Muscle layer of duodenum (tissue), 2 donors: ENCODE measurements at regions not wholly inside any gene's neighbourhood (a gene's known extent, or its start where the extent isn't known, plus 50 kb on each side); places are given as distances from the start of the nearest gene placed in this dataset.
"Not testable (repeated sequence)": the region's sequence is repeated elsewhere in the genome, so short reads cannot be mapped to it uniquely, and the experiment has no call there.

Experiments used
- H3K27ac ChIP-seq: one replicate; pipeline ENCODE4 v1.7.0; 2013; ENCODE audit warnings: mild to moderate bottlenecking, low read length
- H3K27me3 ChIP-seq: one replicate; pipeline ENCODE4 v1.7.0; 2013; ENCODE audit warnings: low read depth, mild to moderate bottlenecking, control low read depth, low read length
- H3K36me3 ChIP-seq, 2 donors: one replicate each; pipeline ENCODE4 v1.7.0; 2013; ENCODE audit warnings: low read length in 2 of 2, control low read depth in 1 of 2, mild to moderate bottlenecking in 1 of 2; ENCODE audit not compliant: insufficient read depth in 2 of 2, control insufficient read depth in 1 of 2
- H3K4me1 ChIP-seq, 2 donors: one replicate each; pipeline ENCODE4 v1.7.0; 2013; ENCODE audit warnings: low read length in 2 of 2, mild to moderate bottlenecking in 2 of 2, control low read depth in 1 of 2, moderate library complexity in 1 of 2; ENCODE audit not compliant: insufficient read depth in 2 of 2, control insufficient read depth in 1 of 2
- H3K4me3 ChIP-seq, 2 donors: one replicate each; pipeline ENCODE4 v1.7.0; 2013; ENCODE audit warnings: low read length in 2 of 2, low read depth in 1 of 2, mild to moderate bottlenecking in 1 of 2
- H3K9me3 ChIP-seq, 2 donors: one replicate each; pipeline ENCODE4 v1.7.0; 2013; ENCODE audit warnings: low read length in 2 of 2, control low read depth in 1 of 2, mild to moderate bottlenecking in 1 of 2; ENCODE audit not compliant: control insufficient read depth in 1 of 2
- donor health status: healthy.

GRCh38 chr5:126122942-126123341, 300.3 kb upstream of the GRAMD2B start:
- Histone ChIP-seq H3K4me1 (no peaks in the 10 kb centered on the region), H3K27ac (no peak overlapping the region), H3K36me3 (no peaks in the 10 kb centered on the region), H3K9me3 (no peaks in the 10 kb centered on the region), H3K27me3 (no peaks in the 10 kb centered on the region), H3K4me3 (no peak overlapping the region)

- Histone ChIP-seq H3K27me3 (no peaks in the 10 kb centered on the region), H3K4me3 (no peak overlapping the region), H3K9me3 (no peaks in the 10 kb centered on the region), H3K27ac (no peak overlapping the region), H3K4me1 (no peaks in the 10 kb centered on the region), H3K36me3 (no peaks in the 10 kb centered on the region)
Measured at GRCh38 chr5:126124706-126125345, 298.4 kb upstream of the GRAMD2B start.

DNA sequence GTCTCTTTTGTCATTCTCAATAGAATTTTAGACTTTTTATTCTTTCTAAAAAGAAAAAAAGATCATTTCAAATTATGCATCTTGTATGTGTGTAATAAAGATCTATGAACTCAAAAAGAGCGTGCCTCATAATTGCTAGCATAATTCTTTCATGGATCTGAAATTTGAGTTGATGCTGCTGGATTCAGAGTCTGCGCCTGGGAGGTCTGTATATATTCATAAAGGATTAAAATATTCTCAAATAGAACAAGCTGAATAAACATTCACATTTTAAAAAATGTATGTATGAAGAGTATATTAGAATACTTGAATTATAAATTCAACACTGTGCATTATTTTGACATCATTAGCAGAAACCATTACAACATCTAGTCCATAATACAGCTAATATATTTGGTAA, 297.8 kb upstream of the GRAMD2B start:
- H3K36me3 ChIP-seq: no peaks in the 10 kb centered on the region
- H3K4me1 ChIP-seq: no peaks in the 10 kb centered on the region
- H3K9me3 ChIP-seq: no peaks in the 10 kb centered on the region
- H3K27me3 ChIP-seq: no peaks in the 10 kb centered on the region
- H3K4me3 ChIP-seq: no peak overlapping the region
- H3K27ac ChIP-seq: no peak overlapping the region

DNA sequence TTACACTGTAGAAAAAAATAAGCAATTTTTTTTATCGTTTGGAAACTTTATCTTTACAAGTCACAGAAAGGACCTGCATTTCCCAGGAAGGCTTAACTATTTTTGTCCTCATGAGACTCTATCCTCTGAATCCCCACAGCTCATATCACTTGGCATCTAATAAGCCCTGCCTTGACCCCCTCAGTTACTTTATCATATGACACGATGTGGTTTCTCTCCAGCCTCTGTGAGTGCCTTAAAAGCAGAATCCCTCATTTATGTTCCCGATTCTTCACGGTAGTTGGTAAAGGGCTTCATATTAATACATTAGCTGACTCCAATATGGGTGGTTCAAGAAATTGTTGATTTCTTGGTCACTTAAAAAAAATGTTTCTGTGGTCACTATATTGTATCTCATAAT, 296.6 kb upstream of the GRAMD2B start:
- H3K36me3 ChIP-seq: no peaks in the 10 kb centered on the region
- H3K27ac ChIP-seq: no peak overlapping the region
- no peak overlapping the region for H3K4me3 ChIP-seq
- H3K9me3 ChIP-seq: no peaks in the 10 kb centered on the region
- no peaks in the 10 kb centered on the region for H3K27me3 ChIP-seq
- no peaks in the 10 kb centered on the region for H3K4me1 ChIP-seq

DNA sequence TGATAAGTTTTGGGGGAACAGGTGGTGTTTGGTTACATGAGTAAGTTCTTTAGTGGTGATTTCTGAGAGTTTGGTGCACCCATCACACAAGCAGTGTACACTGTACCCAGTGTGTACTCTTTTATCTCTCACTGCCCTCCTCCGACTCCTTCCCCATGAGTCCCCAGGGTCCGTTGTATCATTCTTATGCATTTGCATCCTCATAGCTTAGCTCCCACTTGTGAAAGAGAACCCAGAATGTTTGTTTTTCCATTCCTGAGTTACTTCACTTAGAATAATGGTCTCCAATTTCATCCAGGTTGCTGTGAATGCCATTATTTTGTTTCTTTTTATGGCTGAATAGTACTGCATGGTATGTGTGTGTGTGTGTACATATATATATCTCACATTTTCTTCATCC, 295.8 kb upstream of the GRAMD2B start:
- H3K9me3 ChIP-seq, H3K27me3 ChIP-seq: not testable (repeated sequence)

GRCh38 chr5:126129431-126129830, 293.8 kb upstream of the GRAMD2B start:
- Histone ChIP-seq H3K36me3 (no peaks in the 10 kb centered on the region), H3K27me3 (no peaks in the 10 kb centered on the region), H3K27ac (no peak overlapping the region), H3K9me3 (no peaks in the 10 kb centered on the region), H3K4me3 (no peak overlapping the region), H3K4me1 (no peaks in the 10 kb centered on the region)

More for the DNA sequence above, 295.8 kb upstream of the GRAMD2B start:
- not testable (repeated sequence) for H3K4me1 ChIP-seq, H3K36me3 ChIP-seq, H3K27ac ChIP-seq, H3K4me3 ChIP-seq

- Histone ChIP-seq H3K36me3 (no peaks in the 10 kb centered on the region), H3K4me3 (no peak overlapping the region), H3K27me3 (no peaks in the 10 kb centered on the region), H3K9me3 (no peaks in the 10 kb centered on the region), H3K4me1 (no peaks in the 10 kb centered on the region), H3K27ac (no peak overlapping the region)
Measured at GRCh38 chr5:126133424-126133823, 289.8 kb upstream of the GRAMD2B start.

GRCh38 chr5:126137891-126138280, 285.3 kb upstream of the GRAMD2B start:
- Histone ChIP-seq H3K27ac (no peak overlapping the region), H3K4me1 (no peaks in the 10 kb centered on the region), H3K36me3 (no peaks in the 10 kb centered on the region), H3K4me3 (no peak overlapping the region), H3K27me3 (no peaks in the 10 kb centered on the region), H3K9me3 (no peaks in the 10 kb centered on the region)

GRCh38 chr5:126138281-126138931, 284.8 kb upstream of the GRAMD2B start:
- H3K9me3 ChIP-seq: no peaks in the 10 kb centered on the region
- H3K36me3 ChIP-seq: no peaks in the 10 kb centered on the region
- H3K4me3 ChIP-seq: no peak overlapping the region
- H3K27me3 ChIP-seq: no peaks in the 10 kb centered on the region
- H3K4me1 ChIP-seq: no peaks in the 10 kb centered on the region
- H3K27ac ChIP-seq: no peak overlapping the region

DNA sequence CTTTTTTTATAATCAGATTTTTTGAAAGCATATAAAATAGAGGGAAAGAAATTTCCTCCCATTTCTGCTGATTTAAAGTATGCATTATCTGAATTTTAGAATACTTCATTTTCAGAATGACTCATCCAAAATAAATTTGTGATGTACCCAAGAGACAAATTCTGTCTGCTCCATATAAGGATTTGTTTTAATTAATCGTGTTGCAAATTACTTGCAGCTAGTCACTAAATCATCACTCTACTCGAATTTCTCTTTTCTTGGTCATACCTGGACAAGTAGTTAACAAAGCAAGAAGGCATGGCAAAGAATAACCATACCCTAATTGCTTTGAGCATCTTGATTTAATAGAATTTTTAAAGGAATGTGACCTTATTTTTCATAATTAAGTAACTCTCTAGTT, 284.1 kb upstream of the GRAMD2B start:
- H3K4me3 ChIP-seq: no peak overlapping the region
- no peaks in the 10 kb centered on the region for H3K36me3 ChIP-seq
- H3K27me3 ChIP-seq: no peaks in the 10 kb centered on the region
- no peak overlapping the region for H3K27ac ChIP-seq
- H3K9me3 ChIP-seq: no peaks in the 10 kb centered on the region
- no peaks in the 10 kb centered on the region for H3K4me1 ChIP-seq

DNA sequence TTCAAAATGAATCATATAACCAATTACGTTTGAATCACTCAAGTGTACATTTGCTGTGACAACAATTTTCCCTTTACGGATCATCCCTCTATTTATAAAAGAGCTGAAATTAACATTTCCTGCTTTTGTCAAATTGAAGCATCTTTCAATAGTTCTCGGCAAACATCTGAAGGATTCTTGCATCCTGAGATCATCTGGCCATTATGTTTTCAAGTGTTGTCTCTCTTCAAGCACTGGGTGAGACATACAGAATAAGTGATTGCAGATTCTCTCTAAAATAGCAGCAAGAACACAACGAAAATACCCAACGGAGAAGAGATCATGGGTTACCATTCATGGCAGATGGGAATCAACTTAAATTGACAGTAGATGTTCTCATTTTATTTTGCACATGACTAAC, 283.4 kb upstream of the GRAMD2B start:
- Histone ChIP-seq H3K4me3 (no peak overlapping the region), H3K4me1 (no peaks in the 10 kb centered on the region), H3K36me3 (no peaks in the 10 kb centered on the region), H3K27ac (no peak overlapping the region), H3K9me3 (no peaks in the 10 kb centered on the region), H3K27me3 (no peaks in the 10 kb centered on the region)

DNA sequence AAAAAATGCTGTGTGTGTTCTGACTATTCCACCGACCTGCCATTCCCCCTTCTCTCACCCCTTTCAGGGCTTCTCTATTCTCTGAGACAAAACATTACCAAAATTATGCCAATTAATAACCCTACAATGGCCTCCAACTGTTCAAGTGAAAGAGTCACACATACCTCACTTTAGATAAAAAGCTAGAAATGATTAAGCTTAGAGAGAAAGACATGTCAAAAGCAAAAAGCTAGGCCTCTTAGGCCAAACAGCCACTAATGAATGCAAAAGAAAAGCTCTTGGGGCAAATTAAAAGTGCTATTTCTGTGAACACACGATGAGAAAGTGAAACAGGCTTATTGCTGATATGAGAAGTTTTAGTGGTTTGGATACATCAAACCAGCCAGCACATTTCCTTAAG, 279.6 kb upstream of the GRAMD2B start:
- Histone ChIP-seq H3K4me1 (no peaks in the 10 kb centered on the region), H3K27me3 (no peaks in the 10 kb centered on the region)

More for the DNA sequence above, 279.6 kb upstream of the GRAMD2B start:
- H3K4me3 ChIP-seq: no peak overlapping the region
- H3K27ac ChIP-seq: no peak overlapping the region
- H3K9me3 ChIP-seq: no peaks in the 10 kb centered on the region
- no peaks in the 10 kb centered on the region for H3K36me3 ChIP-seq
